ENCODE measurements at regions not wholly inside any gene's neighbourhood (a gene's known extent, or its start where the extent isn't known, plus 50 kb on each side); places are given as distances from the start of the nearest gene placed in this dataset.

DNA sequence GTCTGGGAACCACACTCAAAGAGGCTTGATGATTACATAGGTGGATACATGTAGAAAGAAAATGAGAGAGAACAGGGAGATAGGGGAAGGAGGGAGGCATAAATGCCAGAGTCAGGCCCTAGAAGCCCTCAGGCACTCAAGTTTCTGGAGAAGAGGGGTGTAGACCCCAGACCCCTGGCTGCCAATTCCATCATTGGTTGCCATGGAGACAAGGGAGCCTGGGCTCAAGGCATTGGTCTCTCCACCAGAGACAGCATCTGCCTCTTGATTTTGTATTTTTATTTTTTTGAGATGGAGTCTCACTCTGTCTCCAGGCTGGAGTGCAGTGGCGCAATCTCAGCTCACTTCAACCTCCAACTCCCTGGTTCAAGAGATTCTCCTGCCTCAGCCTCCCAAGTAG is 114.3 kb upstream of the GRIK3 start:
- no peak for TF ChIP-seq POLR2A (IDR thresholded peaks at IDR 0.05; ENCODE audit: low read length)
- no peak for TF ChIP-seq GATA1 (IDR thresholded peaks at IDR 0.05; ENCODE audit: low read depth, low read length)

Data from erythroblast (primary cell).